K562 (cell line): ENCODE measurements at regions not wholly inside any gene's neighbourhood (a gene's known extent, or its start where the extent isn't known, plus 50 kb on each side); places are given as distances from the start of the nearest gene placed in this dataset.

ENCODE experiments used
- ATAC-seq: fragments of 200-7000 bp; cut with Tn5 transposase; 3 replicates; pipeline ENCODE4 v1.9.1; 2020; ENCODE audit warnings: moderate library complexity
- BruUV-seq: library from RNA; stranded (reverse); fragments of 400-500 nt; replicated peaks from 2 replicates; lab custom pipeline; 2021; lab: Mats Ljungman, UMichigan
- CTCF ChIA-PET: fragments of 300-600 bp; formaldehyde crosslinking; extraction: SDS; loops from one replicate; lab custom pipeline; 2021; ENCODE audit warnings: low intra/inter-chr PET ratio; lab: Yijun Ruan, JAX
- POLR2A ChIA-PET: fragments of 300-600, 350-650 bp; sonication (Branson Sonifier 250); formaldehyde crosslinking; extraction: SDS; loops from one replicate; lab custom pipeline; 2021; ENCODE audit warnings: antibody characterized with exemption, inconsistent platforms; lab: Yijun Ruan, JAX
- DNase-seq, 4 experiments: peaks; one replicate each; pipeline versions ENCODE4 v3.0.0 to v3.0.0-alpha.2; 2011 to 2018; ENCODE audit warnings: low spot score in 3 of 4, mixed read lengths in 3 of 4; ENCODE audit errors: extremely low read depth in 1 of 4
- FAIRE-seq: peaks from 2 replicates; lab custom pipeline; 2011; peaks lifted over from hg19 to GRCh38; lab: Jason Lieb, UNC
- H2AFZ ChIP-seq: 2 replicates; pipeline ENCODE4 v1.6.0; 2011; ENCODE audit warnings: low read depth, low read length, control low read depth, inconsistent platforms
- H3K27ac ChIP-seq: fragments of 200-600 bp; 3 replicates; pipeline ENCODE4 v1.8.0; 2011; ENCODE audit warnings: low read depth, mild to moderate bottlenecking, control low read depth, inconsistent platforms, low read length, moderate library complexity, mixed read lengths; ENCODE audit errors: extremely low read depth
- H3K27me3 ChIP-seq, 2 experiments: fragments of 300-600 bp in 1 of 2; 2 replicates in 1 of 2; 3 replicates in 1 of 2; pipeline versions ENCODE4 v1.6.0 to v1.8.0; 2011; ENCODE audit warnings: inconsistent platforms in 2 of 2, low read length in 2 of 2, mild to moderate bottlenecking in 1 of 2, mixed read lengths in 1 of 2, moderate library complexity in 1 of 2; ENCODE audit not compliant: control insufficient read depth in 2 of 2, insufficient read depth in 2 of 2
- H3K36me3 ChIP-seq: fragments of 300-600 bp; 3 replicates; pipeline ENCODE4 v1.8.0; 2011; ENCODE audit warnings: mild to moderate bottlenecking, low read length, inconsistent platforms; ENCODE audit not compliant: control insufficient read depth, insufficient read depth
- H3K4me1 ChIP-seq, 2 experiments: fragments of 200-600 bp in 1 of 2; replicated peaks in 1 of 2; 2 replicates in 1 of 2; 3 replicates in 1 of 2; pipeline versions ENCODE4 v1.5.1 to v1.8.0; 2011; ENCODE audit warnings: inconsistent platforms in 2 of 2, low read length in 2 of 2, mild to moderate bottlenecking in 1 of 2, mixed read lengths in 1 of 2, moderate library complexity in 1 of 2; ENCODE audit not compliant: control insufficient read depth in 2 of 2, insufficient read depth in 2 of 2
- H3K4me2 ChIP-seq: 2 replicates; pipeline ENCODE4 v1.6.1; 2011; ENCODE audit warnings: low read length, control low read depth, inconsistent platforms, mixed read lengths; ENCODE audit not compliant: insufficient read depth
- H3K4me3 ChIP-seq: fragments of 200-600 bp; sonication (generic), shearing (Covaris generic); 2 replicates; pipeline ENCODE4 v1.5.1; 2016; ENCODE audit warnings: control low read depth, inconsistent platforms
- H3K79me2 ChIP-seq: fragments of 200-600 bp; 3 replicates; pipeline ENCODE4 v1.8.0; 2011; ENCODE audit warnings: low read length, inconsistent platforms; ENCODE audit not compliant: control insufficient read depth, insufficient read depth
- H3K9ac ChIP-seq, 2 experiments: 2 replicates each; pipeline versions ENCODE4 v1.6.0 to v1.6.1; 2011; ENCODE audit warnings: low read depth in 2 of 2, low read length in 2 of 2, control low read depth in 1 of 2, inconsistent platforms in 1 of 2, mild to moderate bottlenecking in 1 of 2, mixed read lengths in 1 of 2; ENCODE audit not compliant: insufficient read depth in 1 of 2
- H3K9me1 ChIP-seq: one replicate; pipeline ENCODE4 v1.6.0; 2011; ENCODE audit warnings: inconsistent platforms, mild to moderate bottlenecking, low read length, moderate library complexity; ENCODE audit not compliant: control insufficient read depth, insufficient read depth
- H3K9me3 ChIP-seq: replicated peaks from 2 replicates; pipeline ENCODE4 v1.5.1; 2011; ENCODE audit warnings: low read depth, low read length, inconsistent platforms; ENCODE audit not compliant: control insufficient read depth, insufficient read depth
- H4K20me1 ChIP-seq: replicated peaks from 2 replicates; pipeline ENCODE4 v1.6.1; 2011; ENCODE audit warnings: low read length, inconsistent platforms, mixed read lengths; ENCODE audit not compliant: control insufficient read depth, insufficient read depth
- CAMTA2 ChIP-seq: fragments of 250-450 bp; sonication (Bioruptor Pico); conservative IDR thresholded peaks from 2 replicates; pipeline ENCODE4 v1.5.1; 2022
- PURB ChIP-seq: sonication (generic); formaldehyde crosslinking; IDR thresholded peaks from 2 replicates; pipeline ENCODE4 v1.9.0; 2021; ENCODE audit warnings: low read depth, mild to moderate bottlenecking, missing genetic modification reagents
- SNRNP70 ChIP-seq: fragments of 200-400 bp; formaldehyde crosslinking; optimal IDR thresholded peaks from 2 replicates; pipeline ENCODE3; 2017; ENCODE audit warnings: low read depth, low read length
- TAL1 ChIP-seq: fragments of 450-650 bp; IDR thresholded peaks from 2 replicates; pipeline ENCODE4 v1.6.1; 2016; ENCODE audit warnings: mild to moderate bottlenecking
- TEAD2 ChIP-seq: fragments of 450-650 bp; IDR thresholded peaks from 2 replicates; pipeline ENCODE4 v1.6.1; 2016; ENCODE audit warnings: missing genetic modification characterization, control low read depth, missing compliant biosample characterization
- ZNF77 ChIP-seq: fragments of 250-450 bp; sonication (Bioruptor Pico); IDR thresholded peaks from 2 replicates; pipeline ENCODE4 v1.5.0; 2020
- ZNF780A ChIP-seq: fragments of 250-450 bp; sonication (Bioruptor Pico); IDR thresholded peaks from 2 replicates; pipeline ENCODE4 v1.5.0; 2021; ENCODE audit warnings: mild to moderate bottlenecking
- WGBS: fragments of 100-300 bp; shearing (Covaris generic); methylation state at CpG from one replicate; pipeline ENCODE4 v1.1.6; 2016; ENCODE audit warnings: low coverage, mixed read lengths; ENCODE audit not compliant: insufficient coverage; ENCODE audit errors: missing lambda C conversion rate; 5-methylcytosine and 5-hydroxymethylcytosine counted together
- in situ Hi-C: fragments of 300-500 bp; cut with MboI; formaldehyde crosslinking; loops from 4 replicates; pipeline ENCODE4 v1.15.0; 2018; ENCODE audit warnings: inconsistent platforms, mixed read lengths
- intact Hi-C: fragments of 100-400 bp; cut with micrococcal nuclease; formaldehyde crosslinking; loops from 2 replicates; pipeline ENCODE4 v1.14.2; 2022

GRCh38 chr1:189847613-189848012, 630.1 kb downstream of the BRINP3 start:
- H3K4me3 ChIP-seq: no peak overlapping the region
- no peaks in the 10 kb centered on the region for H3K4me1 ChIP-seq
- intact Hi-C loops (no loop called here), in situ Hi-C loops (no loop called here)
- H4K20me1 ChIP-seq: no peaks in the 10 kb centered on the region
- H3K9me3 ChIP-seq: no peaks in the 10 kb centered on the region; the same call in 1 of the 2 replicates
- ATAC-seq: no peak
- ChIA-PET CTCF (no interaction called here), POLR2A (no interaction called here)
- no peaks in the 10 kb centered on the region for H3K36me3 ChIP-seq
- FAIRE-seq: no peak
- WGBS: 0% methylated on average over 2 of the region's 2 CpGs
- TF ChIP-seq PURB (CRISPR knock-in tag) (no peak), ZNF77 (no peak), TEAD2 (tag) (no peak), TAL1 (no peak), ZNF780A (CRISPR knock-in tag) (no peak), SNRNP70 (no peak)
- no peak for DNase-seq
- no peaks in the 10 kb centered on the region for H3K79me2 ChIP-seq
- no peak overlapping the region for H3K4me2 ChIP-seq
- H3K9ac ChIP-seq: no peak overlapping the region
- H3K27ac ChIP-seq: no peak overlapping the region
- H3K27me3 ChIP-seq: no peaks in the 10 kb centered on the region
- H3K9me1 ChIP-seq: no peaks in the 10 kb centered on the region
- BruUV-seq: no TSS peak
- no peak overlapping the region for H2AFZ ChIP-seq

- H3K4me2 ChIP-seq: no peak overlapping the region
- no peak for DNase-seq
- intact Hi-C loops: no loop called here
- WGBS: 0% methylated on average over 3 of the region's 3 CpGs
- H3K36me3 ChIP-seq: no peaks in the 10 kb centered on the region
- H3K9ac ChIP-seq: no peak overlapping the region
- FAIRE-seq: no peak
- no peaks in the 10 kb centered on the region for H3K4me1 ChIP-seq
- no peak overlapping the region for H3K4me3 ChIP-seq
- BruUV-seq: no TSS peak
- in situ Hi-C loops: no loop called here
- no peak for ATAC-seq
- H3K79me2 ChIP-seq: no peaks in the 10 kb centered on the region
- ChIA-PET CTCF (no interaction called here), POLR2A (interaction anchor here (0.6 kb wide), 1 partner anchor 251 kb away, joined by 3 read pairs; no protein-coding TSS in a partner anchor)
- no peaks in the 10 kb centered on the region for H3K27me3 ChIP-seq
- H3K27ac ChIP-seq: no peak overlapping the region
- no peaks in the 10 kb centered on the region for H4K20me1 ChIP-seq
- no peaks in the 10 kb centered on the region for H3K9me1 ChIP-seq
- H2AFZ ChIP-seq: no peak overlapping the region
- no peaks in the 10 kb centered on the region; the same call in 1 of the 2 replicates for H3K9me3 ChIP-seq
- no peak for TF ChIP-seq CAMTA2 (CRISPR knock-in tag)
- TF ChIP-seq, all 486 proteins: peak for 0
Measured at GRCh38 chr1:189851806-189852367, 625.8 kb downstream of the BRINP3 start.
